Osteocyte (in vitro differentiated cells): ENCODE measurements at regions not wholly inside any gene's neighbourhood (a gene's known extent, or its start where the extent isn't known, plus 50 kb on each side); places are given as distances from the start of the nearest gene placed in this dataset.

ENCODE experiments used
- DNase-seq: peaks from one replicate; pipeline ENCODE4 v3.0.0; 2021; ENCODE audit warnings: mixed read lengths; ENCODE audit not compliant: unreplicated experiment; ENCODE audit errors: extremely low spot score
- H3K27ac Mint-ChIP-seq: one replicate; pipeline ENCODE4 v1.8.0; 2021; ENCODE audit warnings: mild to moderate bottlenecking, mixed read lengths; ENCODE audit not compliant: unreplicated experiment
- H3K27me3 Mint-ChIP-seq: one replicate; pipeline ENCODE4 v1.8.0; 2021; ENCODE audit warnings: mixed read lengths; ENCODE audit not compliant: unreplicated experiment
- H3K36me3 Mint-ChIP-seq: one replicate; pipeline ENCODE4 v1.8.0; 2021; ENCODE audit warnings: mixed read lengths; ENCODE audit not compliant: unreplicated experiment
- H3K4me1 Mint-ChIP-seq: one replicate; pipeline ENCODE4 v1.8.0; 2021; ENCODE audit warnings: mixed read lengths; ENCODE audit not compliant: unreplicated experiment
- H3K4me3 Mint-ChIP-seq: one replicate; pipeline ENCODE4 v1.8.0; 2021; ENCODE audit warnings: mild to moderate bottlenecking, moderate library complexity, mixed read lengths; ENCODE audit not compliant: unreplicated experiment
- H3K9me3 Mint-ChIP-seq: one replicate; pipeline ENCODE4 v1.8.0; 2021; ENCODE audit warnings: mixed read lengths; ENCODE audit not compliant: unreplicated experiment
- TF ChIP-seq, protein P1 (sequence below): fragments of 200-600 bp; sonication (generic); IDR thresholded peaks from 2 replicates; pipeline ENCODE4 v1.5.0; 2021; ENCODE audit warnings: antibody characterized with exemption, mild to moderate bottlenecking, moderate library complexity

DNA sequence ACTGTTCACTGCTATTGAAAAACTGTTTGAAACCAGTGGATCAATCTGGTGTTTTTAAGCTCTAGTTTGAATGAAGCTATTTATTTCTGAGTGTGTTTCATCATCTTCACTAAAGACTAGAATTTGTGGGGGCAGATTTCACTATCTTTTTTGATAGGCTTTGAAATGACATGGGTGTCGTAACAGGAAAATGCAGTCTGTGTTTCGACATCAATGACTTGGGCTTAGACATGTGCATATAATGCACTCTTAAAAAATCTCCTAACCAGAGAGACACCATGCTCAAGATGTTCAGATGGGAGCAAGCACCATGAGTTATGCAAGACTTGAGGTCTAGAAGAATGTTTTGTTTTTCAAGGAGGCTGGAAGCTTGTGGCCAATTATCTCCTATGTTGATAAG, 221.6 kb downstream of the GPD2 start:
- H3K36me3 Mint-ChIP-seq, result no peaks in the 10 kb centered on the region
- no peaks in the 10 kb centered on the region for H3K9me3 Mint-ChIP-seq
- peaks cover 2% of the 10 kb centered on the region for H3K27me3 Mint-ChIP-seq
- H3K4me3 Mint-ChIP-seq, result no peak overlapping the region
- no peaks in the 10 kb centered on the region for H3K4me1 Mint-ChIP-seq
- no peak for DNase-seq
- H3K27ac Mint-ChIP-seq, result no peak overlapping the region
- TF ChIP-seq, protein P1, sequence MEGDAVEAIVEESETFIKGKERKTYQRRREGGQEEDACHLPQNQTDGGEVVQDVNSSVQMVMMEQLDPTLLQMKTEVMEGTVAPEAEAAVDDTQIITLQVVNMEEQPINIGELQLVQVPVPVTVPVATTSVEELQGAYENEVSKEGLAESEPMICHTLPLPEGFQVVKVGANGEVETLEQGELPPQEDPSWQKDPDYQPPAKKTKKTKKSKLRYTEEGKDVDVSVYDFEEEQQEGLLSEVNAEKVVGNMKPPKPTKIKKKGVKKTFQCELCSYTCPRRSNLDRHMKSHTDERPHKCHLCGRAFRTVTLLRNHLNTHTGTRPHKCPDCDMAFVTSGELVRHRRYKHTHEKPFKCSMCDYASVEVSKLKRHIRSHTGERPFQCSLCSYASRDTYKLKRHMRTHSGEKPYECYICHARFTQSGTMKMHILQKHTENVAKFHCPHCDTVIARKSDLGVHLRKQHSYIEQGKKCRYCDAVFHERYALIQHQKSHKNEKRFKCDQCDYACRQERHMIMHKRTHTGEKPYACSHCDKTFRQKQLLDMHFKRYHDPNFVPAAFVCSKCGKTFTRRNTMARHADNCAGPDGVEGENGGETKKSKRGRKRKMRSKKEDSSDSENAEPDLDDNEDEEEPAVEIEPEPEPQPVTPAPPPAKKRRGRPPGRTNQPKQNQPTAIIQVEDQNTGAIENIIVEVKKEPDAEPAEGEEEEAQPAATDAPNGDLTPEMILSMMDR, result no peak

GRCh38 chr2:156659694-156660093, 223.5 kb downstream of the GPD2 start:
- peaks cover 2% of the 10 kb centered on the region for H3K27me3 Mint-ChIP-seq
- no peak overlapping the region for H3K4me3 Mint-ChIP-seq
- no peak for DNase-seq
- no peak overlapping the region for H3K27ac Mint-ChIP-seq
- TF ChIP-seq, protein P1, result no peak
- no peaks in the 10 kb centered on the region for H3K36me3 Mint-ChIP-seq
- H3K9me3 Mint-ChIP-seq, result no peaks in the 10 kb centered on the region
- H3K4me1 Mint-ChIP-seq, result no peaks in the 10 kb centered on the region

- no peak for DNase-seq
- no peak overlapping the region for H3K4me3 Mint-ChIP-seq
- TF ChIP-seq, protein P1, result no peak
- H3K27me3 Mint-ChIP-seq, result peaks cover 2% of the 10 kb centered on the region
- H3K9me3 Mint-ChIP-seq, result no peaks in the 10 kb centered on the region
- H3K4me1 Mint-ChIP-seq, result no peaks in the 10 kb centered on the region
- H3K36me3 Mint-ChIP-seq, result no peaks in the 10 kb centered on the region
- no peak overlapping the region for H3K27ac Mint-ChIP-seq
Measured at GRCh38 chr2:156663757-156664409, 227.7 kb downstream of the GPD2 start.

- Mint-ChIP-seq H3K4me3 (no peak overlapping the region), H3K4me1 (no peaks in the 10 kb centered on the region)
Measured at GRCh38 chr2:156666130-156666785, 230.1 kb downstream of the GPD2 start.

DNA sequence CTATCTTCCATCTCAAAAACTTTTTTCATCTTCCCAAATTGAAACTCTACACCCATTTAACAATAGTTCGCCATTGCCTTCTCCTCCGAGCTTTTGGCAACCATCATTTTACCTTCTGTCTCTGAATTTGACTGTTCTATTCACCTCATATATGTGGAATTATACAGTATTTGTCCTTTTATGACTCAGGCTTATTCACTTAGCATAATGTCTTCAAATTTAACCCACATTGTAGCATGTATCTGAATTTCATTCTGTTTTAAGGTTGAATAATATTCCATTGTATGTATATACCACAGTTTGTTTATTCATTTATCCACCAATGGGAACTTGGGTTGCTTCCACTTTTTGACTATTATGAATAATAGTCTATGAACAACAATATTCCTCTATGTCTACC, 233.9 kb downstream of the GPD2 start:
- no peaks in the 10 kb centered on the region for H3K4me1 Mint-ChIP-seq

More at GRCh38 chr2:156666130-156666785, 230.1 kb downstream of the GPD2 start:
- no peaks in the 10 kb centered on the region for H3K36me3 Mint-ChIP-seq
- H3K9me3 Mint-ChIP-seq, result peaks cover 3% of the 10 kb centered on the region
- H3K27ac Mint-ChIP-seq, result no peak overlapping the region
- H3K27me3 Mint-ChIP-seq, result no peaks in the 10 kb centered on the region
- DNase-seq, result no peak
- TF ChIP-seq, protein P1, result no peak

More for the DNA sequence above, 233.9 kb downstream of the GPD2 start:
- H3K9me3 Mint-ChIP-seq, result peaks cover 3% of the 10 kb centered on the region
- H3K27me3 Mint-ChIP-seq, result peaks cover 6% of the 10 kb centered on the region
- H3K36me3 Mint-ChIP-seq, result no peaks in the 10 kb centered on the region
- TF ChIP-seq, protein P1, result no peak
- H3K27ac Mint-ChIP-seq, result no peak overlapping the region
- H3K4me3 Mint-ChIP-seq, result no peak overlapping the region
- DNase-seq, result no peak
